Ovary (tissue), 3 donors: ENCODE measurements at regions not wholly inside any gene's neighbourhood (a gene's known extent, or its start where the extent isn't known, plus 50 kb on each side); places are given as distances from the start of the nearest gene placed in this dataset.

Experiments used
- CTCF ChIP-seq, 3 donors: fragments of 450-650 bp in 2 of 3; fragments of 200-600 bp in 1 of 3; IDR thresholded peaks; one replicate each; pipeline versions ENCODE4 v1.5.1 to v1.8.0; 2016 to 2022; ENCODE audit warnings: antibody characterized with exemption in 3 of 3, mild to moderate bottlenecking in 1 of 3
- EP300 ChIP-seq: sonication (generic); formaldehyde crosslinking; IDR thresholded peaks from one replicate; pipeline ENCODE4 v1.6.1; 2017; ENCODE audit warnings: antibody characterized with exemption
- POLR2A ChIP-seq: fragments of 450-650 bp; IDR thresholded peaks from one replicate; pipeline ENCODE4 v1.6.1; 2017; ENCODE audit warnings: antibody characterized with exemption, mild to moderate bottlenecking, moderate library complexity
- donor health status: DM: no; HTN: no; CAD: no.

DNA sequence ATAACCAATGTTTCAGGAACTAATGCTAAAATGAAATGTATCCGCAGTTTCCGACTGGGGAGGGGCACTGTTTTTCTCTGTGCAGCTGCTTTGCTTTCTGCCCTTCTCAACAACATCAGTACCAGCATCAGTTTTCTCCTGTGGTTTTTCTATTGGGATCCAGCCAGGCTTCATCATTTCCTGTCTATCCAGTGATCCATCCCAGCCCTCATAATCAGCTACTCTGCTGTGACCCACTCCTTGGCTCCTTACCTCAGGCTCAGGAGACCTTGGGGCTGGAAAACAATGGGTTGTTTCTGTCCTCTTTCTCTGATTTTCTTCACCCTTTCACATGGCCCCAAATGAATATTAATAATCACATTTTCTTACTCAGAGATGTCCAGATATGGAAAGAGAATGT, 222.2 kb upstream of the DKK2 start:
- no peak for TF ChIP-seq EP300
- no peak for TF ChIP-seq POLR2A
- TF ChIP-seq CTCF (IDR thresholded peaks at IDR 0.05): no peak
